A549 (cell line): ENCODE measurements at regions not wholly inside any gene's neighbourhood (a gene's known extent, or its start where the extent isn't known, plus 50 kb on each side); places are given as distances from the start of the nearest gene placed in this dataset.

Experiments
- ATAC-seq, 2 experiments: fragments of 200-7000 bp in 1 of 2; fragments of >200 bp in 1 of 2; cut with Nextera tagmentation in 1 of 2; cut with Tn5 transposase in 1 of 2; 3 replicates each; pipeline versions ENCODE4 v1.8.0 to v1.9.1; 2018 to 2020; ENCODE audit warnings: mild to moderate bottlenecking in 1 of 2, moderate library complexity in 1 of 2
- CTCF ChIA-PET: fragments of 300-600 bp; sonication (Branson Sonifier 250); formaldehyde crosslinking; extraction: SDS; loops from one replicate; lab custom pipeline; 2021; ENCODE audit warnings: antibody characterized with exemption, inconsistent platforms; lab: Yijun Ruan, JAX
- POLR2A ChIA-PET: fragments of 350-600 bp; formaldehyde crosslinking; extraction: SDS; loops from one replicate; lab custom pipeline; 2021; ENCODE audit warnings: antibody characterized with exemption, inconsistent platforms; lab: Yijun Ruan, JAX
- DNase-seq, 2 experiments: peaks; one replicate each; pipeline versions ENCODE4 v3.0.0 to v3.0.0-alpha.2; 2011 to 2016; ENCODE audit warnings: low read depth in 1 of 2, low spot score in 1 of 2
- FAIRE-seq: peaks from 2 replicates; lab custom pipeline; 2011; peaks lifted over from hg19 to GRCh38; lab: Jason Lieb, UNC
- H3K27ac ChIP-seq, 2 experiments: fragments of >200 bp; sonication (Bioruptor Twin); formaldehyde crosslinking; 3 replicates each; pipeline ENCODE4 v1.5.1; 2016 to 2017
- H3K4me1 ChIP-seq: fragments of >200 bp; sonication (Bioruptor Twin); formaldehyde crosslinking; 3 replicates; pipeline ENCODE4 v1.6.1; 2016
- H3K4me2 ChIP-seq: fragments of >200 bp; sonication (Bioruptor Twin); formaldehyde crosslinking; 3 replicates; pipeline ENCODE4 v1.6.1; 2016
- H3K4me3 ChIP-seq: fragments of >200 bp; sonication (Bioruptor Twin); formaldehyde crosslinking; 3 replicates; pipeline ENCODE4 v1.5.1; 2016
- H3K9me3 ChIP-seq: fragments of >200 bp; sonication (Bioruptor Twin); formaldehyde crosslinking; 3 replicates; pipeline ENCODE4 v1.6.1; 2016
- BHLHE40 ChIP-seq: IDR thresholded peaks from 2 replicates; pipeline ENCODE4 v1.6.1; 2012; ENCODE audit warnings: low read depth, low read length, inconsistent platforms
- CBX8 ChIP-seq: fragments of 200-600 bp; sonication (generic); IDR thresholded peaks from 2 replicates; pipeline ENCODE4 v1.6.1; 2016
- CEBPB ChIP-seq, 2 experiments: fragments of >200 bp in 1 of 2; sonication (Bioruptor Twin) in 1 of 2; formaldehyde crosslinking in 1 of 2; IDR thresholded peaks; 2 replicates each; pipeline ENCODE4 v1.6.1; 2012 to 2016
- ESRRA ChIP-seq: fragments of 150-350 bp; IDR thresholded peaks from 2 replicates; pipeline ENCODE4 v1.6.1; 2014; ENCODE audit warnings: mild to moderate bottlenecking, low read length, borderline replicate concordance
- FOSL2 ChIP-seq, 2 experiments: fragments of 450-650 bp in 1 of 2; fragments of >200 bp in 1 of 2; sonication (Bioruptor Twin) in 1 of 2; formaldehyde crosslinking; IDR thresholded peaks; 2 replicates each; pipeline versions ENCODE4 v1.5.0 to v1.6.1; 2016 to 2020; ENCODE audit warnings: mild to moderate bottlenecking in 1 of 2, moderate library complexity in 1 of 2
- HOXA7 ChIP-seq: fragments of 250-450 bp; sonication (Bioruptor Pico); IDR thresholded peaks from 2 replicates; pipeline ENCODE4 v1.5.0; 2020; ENCODE audit warnings: mild to moderate bottlenecking, moderate library complexity
- HOXB5 ChIP-seq: fragments of 250-450 bp; sonication (Bioruptor Pico); IDR thresholded peaks from 2 replicates; pipeline ENCODE4 v1.5.0; 2020; ENCODE audit warnings: mild to moderate bottlenecking, moderate library complexity
- JUN ChIP-seq, 2 experiments: fragments of >200 bp; sonication (Bioruptor Twin); formaldehyde crosslinking; IDR thresholded peaks; 2 replicates in 1 of 2; 3 replicates in 1 of 2; pipeline ENCODE4 v1.6.1; 2016 to 2017
- KDM5A ChIP-seq: fragments of 200-600 bp; sonication (generic); IDR thresholded peaks from 2 replicates; pipeline ENCODE4 v1.6.1; 2016; ENCODE audit warnings: antibody characterized with exemption, mild to moderate bottlenecking
- MAZ ChIP-seq: fragments of 150-350 bp; IDR thresholded peaks from 2 replicates; pipeline ENCODE4 v1.6.1; 2014; ENCODE audit warnings: antibody characterized with exemption, low read depth, low read length, borderline replicate concordance
- NPAS2 ChIP-seq: fragments of 250-450 bp; sonication (Bioruptor Pico); IDR thresholded peaks from 2 replicates; pipeline ENCODE4 v1.8.0; 2022; ENCODE audit warnings: mild to moderate bottlenecking, moderate library complexity, borderline replicate concordance
- RARB ChIP-seq: fragments of 250-450 bp; sonication (Bioruptor Pico); IDR thresholded peaks from 2 replicates; pipeline ENCODE4 v1.8.0; 2021; ENCODE audit warnings: mild to moderate bottlenecking, moderate library complexity
- RCOR1 ChIP-seq: fragments of 150-350 bp; IDR thresholded peaks from 2 replicates; pipeline ENCODE4 v1.6.1; 2014; ENCODE audit warnings: antibody characterized with exemption, low read length, low read depth
- TFCP2L1 ChIP-seq: fragments of 250-450 bp; sonication (Bioruptor Pico); IDR thresholded peaks from 2 replicates; pipeline ENCODE4 v1.5.0; 2021; ENCODE audit warnings: mild to moderate bottlenecking
- TP53 ChIP-seq: fragments of 250-450 bp; sonication (Bioruptor Pico); IDR thresholded peaks from 2 replicates; pipeline ENCODE4 v1.5.0; 2021; ENCODE audit warnings: mild to moderate bottlenecking, moderate library complexity
- WGBS: methylation state at CpG from one replicate; pipeline ENCODE4 v1.1.6; 2017; ENCODE audit errors: missing lambda C conversion rate; 5-methylcytosine and 5-hydroxymethylcytosine counted together
- TF ChIP-seq, protein P1 (sequence below): fragments of 200-600 bp; sonication (generic); IDR thresholded peaks from 2 replicates; pipeline ENCODE4 v1.6.1; 2016; ENCODE audit warnings: antibody characterized with exemption, mild to moderate bottlenecking, moderate library complexity
- TF ChIP-seq, protein P2 (sequence below): IDR thresholded peaks from 2 replicates; pipeline ENCODE4 v1.6.1; 2012
- TF ChIP-seq, protein P3 (sequence below): IDR thresholded peaks from 2 replicates; pipeline ENCODE4 v1.6.1; 2012
- TF ChIP-seq, protein P4 (sequence below): fragments of 250-450 bp; sonication (Bioruptor Pico); IDR thresholded peaks from 2 replicates; pipeline ENCODE4 v1.5.0; 2021; ENCODE audit warnings: mild to moderate bottlenecking, moderate library complexity, borderline replicate concordance

DNA sequence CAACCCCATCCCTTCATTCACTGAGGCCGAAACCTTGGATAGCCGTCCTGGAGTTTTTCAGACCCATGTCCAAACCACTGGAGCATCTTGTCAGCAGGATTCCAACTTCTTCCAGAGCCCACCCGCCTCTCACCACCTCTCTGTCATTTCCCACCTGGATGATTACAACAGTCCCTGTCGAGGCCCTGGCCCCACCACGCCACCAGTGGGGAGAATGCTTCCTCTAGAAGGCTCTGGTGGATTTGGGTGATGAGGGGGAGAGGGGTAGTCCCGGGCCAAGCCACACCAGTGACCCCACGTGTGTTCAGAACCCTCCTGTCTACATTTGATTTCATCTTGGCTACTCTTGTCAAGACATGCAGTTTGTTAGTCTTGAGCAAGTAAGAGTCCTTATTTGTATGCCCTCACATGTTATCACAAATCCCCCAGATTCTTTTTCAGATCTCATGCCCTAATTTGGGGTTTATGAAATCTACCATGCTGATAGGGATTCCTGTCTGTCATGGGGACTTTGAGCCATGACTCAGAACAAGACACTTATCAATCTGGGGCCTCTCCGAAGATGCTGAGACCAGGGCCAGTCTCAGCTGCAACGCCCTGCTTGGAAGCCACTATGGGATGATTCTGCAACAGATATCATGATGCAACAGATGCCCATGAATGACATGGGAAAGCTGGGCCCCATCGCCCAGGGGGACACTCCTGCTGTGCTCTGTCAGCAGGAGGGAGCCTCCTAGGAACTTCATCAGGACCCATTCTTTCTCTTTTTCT is 186.1 kb downstream of the ZFP36L2 start:
- DNase-seq (peak in 1 of 2 experiments; percentile 71), ATAC-seq (peak; percentile 26 to 32; a peak in 3 of 6 replicates), FAIRE-seq (no peak)
- Histone ChIP-seq H3K4me2 (peak overlapping the region; percentile 83), H3K4me1 (peaks cover 33% of the 10 kb centered on the region), H3K27ac (peak overlapping the region; percentile 80 to 90), H3K4me3 (no peak overlapping the region), H3K9me3 (no peaks in the 10 kb centered on the region)
- no peak for TF ChIP-seq FOSL2 (IDR thresholded peaks at IDR 0.05)
- 0 out of 2 replicates have a peak, but pooled peaks have one; percentile 9 for TF ChIP-seq FOSL2 (CRISPR knock-in tag; IDR thresholded peaks at IDR 0.05)
- no peak for TF ChIP-seq MAZ
- TF ChIP-seq CEBPB (IDR thresholded peaks at IDR 0.05) = peak; percentile 66 to 69
- 0 out of 5 replicates have a peak, but pooled peaks of 1 of the 2 experiments have one; percentile 19 for TF ChIP-seq JUN (IDR thresholded peaks at IDR 0.05)
- TF ChIP-seq RARB (CRISPR knock-in tag) = no peak
- TF ChIP-seq, protein P1, sequence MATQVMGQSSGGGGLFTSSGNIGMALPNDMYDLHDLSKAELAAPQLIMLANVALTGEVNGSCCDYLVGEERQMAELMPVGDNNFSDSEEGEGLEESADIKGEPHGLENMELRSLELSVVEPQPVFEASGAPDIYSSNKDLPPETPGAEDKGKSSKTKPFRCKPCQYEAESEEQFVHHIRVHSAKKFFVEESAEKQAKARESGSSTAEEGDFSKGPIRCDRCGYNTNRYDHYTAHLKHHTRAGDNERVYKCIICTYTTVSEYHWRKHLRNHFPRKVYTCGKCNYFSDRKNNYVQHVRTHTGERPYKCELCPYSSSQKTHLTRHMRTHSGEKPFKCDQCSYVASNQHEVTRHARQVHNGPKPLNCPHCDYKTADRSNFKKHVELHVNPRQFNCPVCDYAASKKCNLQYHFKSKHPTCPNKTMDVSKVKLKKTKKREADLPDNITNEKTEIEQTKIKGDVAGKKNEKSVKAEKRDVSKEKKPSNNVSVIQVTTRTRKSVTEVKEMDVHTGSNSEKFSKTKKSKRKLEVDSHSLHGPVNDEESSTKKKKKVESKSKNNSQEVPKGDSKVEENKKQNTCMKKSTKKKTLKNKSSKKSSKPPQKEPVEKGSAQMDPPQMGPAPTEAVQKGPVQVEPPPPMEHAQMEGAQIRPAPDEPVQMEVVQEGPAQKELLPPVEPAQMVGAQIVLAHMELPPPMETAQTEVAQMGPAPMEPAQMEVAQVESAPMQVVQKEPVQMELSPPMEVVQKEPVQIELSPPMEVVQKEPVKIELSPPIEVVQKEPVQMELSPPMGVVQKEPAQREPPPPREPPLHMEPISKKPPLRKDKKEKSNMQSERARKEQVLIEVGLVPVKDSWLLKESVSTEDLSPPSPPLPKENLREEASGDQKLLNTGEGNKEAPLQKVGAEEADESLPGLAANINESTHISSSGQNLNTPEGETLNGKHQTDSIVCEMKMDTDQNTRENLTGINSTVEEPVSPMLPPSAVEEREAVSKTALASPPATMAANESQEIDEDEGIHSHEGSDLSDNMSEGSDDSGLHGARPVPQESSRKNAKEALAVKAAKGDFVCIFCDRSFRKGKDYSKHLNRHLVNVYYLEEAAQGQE = no peak
- no peak for TF ChIP-seq ESRRA
- TF ChIP-seq KDM5A = no peak
- POLR2A ChIA-PET = no interaction called here
- CTCF ChIA-PET = interaction anchor here (1.0 to 2.0 kb wide), 4 partner anchors 46 to 93 kb away, joined by 3 to 10 read pairs (median 4); no protein-coding TSS in a partner anchor
- 71% methylated on average over 10 of the region's 10 CpGs for WGBS

DNA sequence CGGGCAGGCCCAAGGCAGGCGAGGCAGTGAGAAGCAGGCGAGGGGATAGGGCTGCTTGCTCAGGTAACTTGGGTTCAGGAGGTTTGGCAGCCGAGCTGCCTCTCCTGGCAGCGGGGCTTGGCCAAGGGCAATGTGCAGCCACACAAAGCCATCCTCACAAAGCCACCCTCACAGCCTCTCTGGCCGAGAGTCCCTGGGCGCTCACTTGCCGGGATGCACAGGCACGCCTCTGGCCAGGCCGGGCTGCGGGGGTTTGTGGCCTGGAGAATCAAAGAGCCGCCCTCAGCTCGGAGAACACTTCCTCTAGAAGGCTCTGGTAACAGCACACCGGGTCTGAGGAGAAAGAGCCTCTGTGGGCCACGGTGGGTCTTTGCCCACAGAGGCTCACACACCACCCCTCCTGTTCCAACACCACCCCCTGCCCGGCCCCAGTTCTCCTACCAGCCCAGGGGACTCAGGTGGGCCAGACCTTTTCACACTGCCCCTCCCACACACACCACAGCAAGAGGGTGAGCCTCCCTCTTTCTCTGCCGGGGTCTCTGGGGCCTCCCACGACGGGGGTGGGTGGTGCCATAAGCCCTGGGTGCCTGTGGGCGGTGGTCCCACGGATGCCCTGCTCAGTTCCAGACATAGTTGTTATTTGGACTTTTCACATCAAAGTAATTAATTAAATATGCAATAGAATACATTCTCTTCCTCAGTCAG is 186.9 kb downstream of the ZFP36L2 start:
- Histone ChIP-seq H3K4me3 (no peak overlapping the region), H3K27ac (peak overlapping the region; percentile 80 to 90; a peak in 5 of 6 replicates), H3K9me3 (no peaks in the 10 kb centered on the region), H3K4me1 (peaks cover 33% of the 10 kb centered on the region), H3K4me2 (no peak overlapping the region)
- no peak for ATAC-seq
- CTCF ChIA-PET = interaction anchor here (0.8 to 1.0 kb wide), 2 partner anchors 45 to 87 kb away, joined by 3 read pairs; no protein-coding TSS in a partner anchor
- POLR2A ChIA-PET = no interaction called here
- DNase-seq = no peak
- TF ChIP-seq HOXA7 (no peak), MAZ (no peak)
- WGBS = 89% methylated on average over 19 of the region's 21 CpGs
- no peak for FAIRE-seq

DNA sequence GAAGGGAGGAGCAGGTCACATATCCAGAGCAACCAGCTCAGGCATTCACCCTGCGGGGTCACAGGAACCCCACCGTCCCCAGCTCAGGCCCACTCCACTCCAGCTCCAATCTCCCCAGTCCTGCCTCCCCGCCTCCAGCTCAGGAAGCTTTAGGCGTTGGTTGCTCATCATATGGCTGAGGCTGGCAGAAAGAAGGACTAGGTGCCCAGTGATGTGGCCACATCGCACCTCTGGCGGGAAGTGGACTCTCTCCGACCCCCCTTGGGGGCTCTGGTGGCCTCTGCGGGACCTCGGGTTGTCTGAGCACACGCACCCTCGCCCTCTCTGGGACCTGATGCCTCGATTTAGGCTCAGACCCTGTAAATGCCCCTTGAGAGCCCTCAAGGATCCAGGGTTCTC is 187.7 kb downstream of the ZFP36L2 start:
- POLR2A ChIA-PET = no interaction called here
- peak overlapping the region; percentile 4 to 90; a peak in 5 of 6 replicates for H3K27ac ChIP-seq
- TF ChIP-seq BHLHE40 = no peak
- TF ChIP-seq TP53 = no peak
- TF ChIP-seq, all 56 proteins: peak for 0
- H3K9me3 ChIP-seq = no peaks in the 10 kb centered on the region
- peaks cover 33% of the 10 kb centered on the region for H3K4me1 ChIP-seq
- H3K4me3 ChIP-seq = no peak overlapping the region
- DNase-seq (no peak), FAIRE-seq (no peak), ATAC-seq (no peak)
- no peak overlapping the region for H3K4me2 ChIP-seq
- WGBS = 87% methylated on average over 12 of the region's 12 CpGs
- CTCF ChIA-PET = interaction anchor here (0.6 to 3.5 kb wide), 4 partner anchors 15 to 211 kb away, joined by 3 to 16 read pairs (median 4); no protein-coding TSS in a partner anchor

DNA sequence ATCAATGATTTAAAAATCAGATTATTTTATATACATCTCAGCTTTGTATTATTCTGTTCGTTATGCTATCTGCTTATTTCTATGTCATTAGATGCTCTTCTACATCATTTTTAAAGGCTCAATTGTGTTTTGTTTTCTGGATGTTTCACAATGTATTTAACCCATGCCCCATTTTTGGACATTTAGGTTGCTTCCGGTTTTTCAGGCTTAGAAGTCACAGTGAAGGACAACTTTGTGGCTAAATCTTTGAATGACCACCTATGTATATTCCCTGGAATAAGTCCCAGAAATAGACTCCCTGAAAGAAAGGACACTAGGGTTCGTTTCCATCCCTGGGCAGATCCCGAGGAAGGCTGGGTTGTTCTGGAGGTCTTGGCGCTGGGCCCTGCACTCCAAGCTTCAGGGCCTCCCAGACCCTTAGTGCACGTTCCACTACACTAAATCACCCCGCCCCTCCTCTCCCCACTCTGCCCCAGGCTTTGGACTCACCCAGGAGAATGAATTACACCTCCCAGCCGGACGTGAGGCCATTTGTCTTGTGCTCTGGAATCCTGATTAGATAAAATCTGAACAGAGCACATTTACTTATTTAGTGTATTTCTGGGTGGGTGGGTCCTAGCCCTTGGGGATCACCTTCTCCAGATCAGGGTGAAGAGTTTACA is 188.2 kb downstream of the ZFP36L2 start:
- TF ChIP-seq CBX8 (no peak), JUN (IDR thresholded peaks at IDR 0.05) (no peak), TFCP2L1 (CRISPR knock-in tag) (no peak), HOXB5 (CRISPR knock-in tag) (no peak), RCOR1 (no peak), NPAS2 (no peak)
- TF ChIP-seq, protein P2, sequence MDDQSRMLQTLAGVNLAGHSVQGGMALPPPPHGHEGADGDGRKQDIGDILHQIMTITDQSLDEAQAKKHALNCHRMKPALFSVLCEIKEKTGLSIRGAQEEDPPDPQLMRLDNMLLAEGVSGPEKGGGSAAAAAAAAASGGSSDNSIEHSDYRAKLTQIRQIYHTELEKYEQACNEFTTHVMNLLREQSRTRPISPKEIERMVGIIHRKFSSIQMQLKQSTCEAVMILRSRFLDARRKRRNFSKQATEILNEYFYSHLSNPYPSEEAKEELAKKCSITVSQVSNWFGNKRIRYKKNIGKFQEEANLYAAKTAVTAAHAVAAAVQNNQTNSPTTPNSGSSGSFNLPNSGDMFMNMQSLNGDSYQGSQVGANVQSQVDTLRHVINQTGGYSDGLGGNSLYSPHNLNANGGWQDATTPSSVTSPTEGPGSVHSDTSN = no peak
- TF ChIP-seq, protein P3, sequence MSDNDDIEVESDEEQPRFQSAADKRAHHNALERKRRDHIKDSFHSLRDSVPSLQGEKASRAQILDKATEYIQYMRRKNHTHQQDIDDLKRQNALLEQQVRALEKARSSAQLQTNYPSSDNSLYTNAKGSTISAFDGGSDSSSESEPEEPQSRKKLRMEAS = no peak
- TF ChIP-seq, protein P4, sequence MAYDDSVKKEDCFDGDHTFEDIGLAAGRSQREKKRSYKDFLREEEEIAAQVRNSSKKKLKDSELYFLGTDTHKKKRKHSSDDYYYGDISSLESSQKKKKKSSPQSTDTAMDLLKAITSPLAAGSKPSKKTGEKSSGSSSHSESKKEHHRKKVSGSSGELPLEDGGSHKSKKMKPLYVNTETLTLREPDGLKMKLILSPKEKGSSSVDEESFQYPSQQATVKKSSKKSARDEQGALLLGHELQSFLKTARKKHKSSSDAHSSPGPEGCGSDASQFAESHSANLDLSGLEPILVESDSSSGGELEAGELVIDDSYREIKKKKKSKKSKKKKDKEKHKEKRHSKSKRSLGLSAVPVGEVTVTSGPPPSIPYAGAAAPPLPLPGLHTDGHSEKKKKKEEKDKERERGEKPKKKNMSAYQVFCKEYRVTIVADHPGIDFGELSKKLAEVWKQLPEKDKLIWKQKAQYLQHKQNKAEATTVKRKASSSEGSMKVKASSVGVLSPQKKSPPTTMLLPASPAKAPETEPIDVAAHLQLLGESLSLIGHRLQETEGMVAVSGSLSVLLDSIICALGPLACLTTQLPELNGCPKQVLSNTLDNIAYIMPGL (CRISPR knock-in tag) = no peak
- no peak for FAIRE-seq
- H3K9me3 ChIP-seq = no peaks in the 10 kb centered on the region
- peaks cover 33% of the 10 kb centered on the region for H3K4me1 ChIP-seq
- ChIA-PET CTCF (interaction anchor here (0.6 to 3.5 kb wide), 5 partner anchors 10 to 210 kb away, joined by 3 to 16 read pairs (median 4); no protein-coding TSS in a partner anchor), POLR2A (no interaction called here)
- no peak overlapping the region for H3K4me2 ChIP-seq
- WGBS = 82% methylated on average over 9 of the region's 9 CpGs
- peak overlapping the region; percentile 4 to 90; a peak in 4 of 6 replicates for H3K27ac ChIP-seq
- DNase-seq = no peak
- H3K4me3 ChIP-seq = no peak overlapping the region
- no peak for ATAC-seq
